ENCODE measurements at regions not wholly inside any gene's neighbourhood (a gene's known extent, or its start where the extent isn't known, plus 50 kb on each side); places are given as distances from the start of the nearest gene placed in this dataset.
A peak's percentile ranks its signal among the peaks of the same experiment; 100 is the strongest.

- Histone ChIP-seq H3K4me2 (ENCODE audit: insufficient read depth in 1 of 2, low read depth in 2 of 2, low read length in 2 of 2) (no peak overlapping the region), H2BK15ac (ENCODE audit: low read length) (no peak overlapping the region), H3K9ac (replicated peaks in 1 of 4; ENCODE audit: extremely low read depth in 1 of 4, low read depth in 3 of 4, low read length in 3 of 4) (no peak overlapping the region), H3K9me3 (ENCODE audit: insufficient read depth in 2 of 2, low read depth in 1 of 2, low read length in 1 of 2) (no peaks in the 10 kb centered on the region; a peak in 1 of 4 replicates), H3K14ac (ENCODE audit: insufficient read length) (no peak overlapping the region), H3K36me3 (ENCODE audit: control insufficient read depth in 2 of 4, insufficient read depth in 4 of 4, low read length in 3 of 4) (no peaks in the 10 kb centered on the region), H3K56ac (replicated peaks; ENCODE audit: insufficient read length, low read depth, low read length) (no peak overlapping the region), H2BK12ac (ENCODE audit: low read depth, low read length) (no peak overlapping the region), H3K23ac (ENCODE audit: insufficient read length) (no peak overlapping the region), H3K4me1 (replicated peaks in 1 of 4; ENCODE audit: control insufficient read depth in 3 of 4, insufficient read depth in 4 of 4, low read length in 3 of 4) (no peaks in the 10 kb centered on the region), H3K23me2 (ENCODE audit: low read depth, low read length) (no peaks in the 10 kb centered on the region), H2BK5ac (ENCODE audit: low read depth, low read length) (no peak overlapping the region), H3K4ac (replicated peaks; ENCODE audit: insufficient read length, low read depth, low read length) (no peak overlapping the region), H3K18ac (ENCODE audit: extremely low read depth, low read length) (no peak overlapping the region), H3K79me2 (ENCODE audit: control insufficient read depth in 1 of 2, insufficient read depth in 2 of 2, low read length in 2 of 2) (no peaks in the 10 kb centered on the region), H3K27me3 (replicated peaks in 1 of 4; ENCODE audit: control insufficient read depth in 3 of 4, extremely low read depth in 1 of 4, insufficient read depth in 3 of 4, low read length in 3 of 4) (peaks cover 0 to 1% (median 0%) of the 10 kb centered on the region in 4 experiments; a peak in 2 of 7 replicates), H4K91ac (replicated peaks; ENCODE audit: insufficient read length, low read length) (no peak overlapping the region), H3K79me1 (ENCODE audit: low read depth, low read length) (no peaks in the 10 kb centered on the region), H4K20me1 (replicated peaks in 1 of 2; ENCODE audit: control insufficient read depth in 1 of 2, insufficient read depth in 2 of 2, low read length in 2 of 2) (no peaks in the 10 kb centered on the region), H3K4me3 (ENCODE audit: extremely low read depth in 1 of 4, insufficient read depth in 2 of 4, low read depth in 3 of 4, low read length in 4 of 4) (no peak overlapping the region), H4K8ac (ENCODE audit: extremely low read depth, insufficient read depth, low read length) (no peak overlapping the region), H3K27ac (ENCODE audit: low read depth, low read length) (no peak overlapping the region), H2BK120ac (replicated peaks; ENCODE audit: low read depth, low read length) (no peak overlapping the region), H4K5ac (ENCODE audit: insufficient read length, low read depth, low read length) (no peak overlapping the region), H2AK5ac (ENCODE audit: low read depth, low read length) (no peak overlapping the region), H2AFZ (ENCODE audit: low read length) (0 out of 2 replicates have a peak overlapping the region, but pooled peaks have one; percentile 38), H2BK20ac (ENCODE audit: low read length) (no peak overlapping the region)
- CTCF ChIA-PET (ENCODE audit: partially characterized antibody), result interaction anchor here (0.8 kb wide), 1 partner anchor 358 kb away, joined by 3 read pairs; no protein-coding TSS in a partner anchor
- DNase-seq (ENCODE audit: low read depth in 1 of 2, low spot score in 2 of 2) (no peak), FAIRE-seq (no peak)
- 89% methylated on average over 3 of the region's 3 CpGs; no CpG with 5 or more reads in 1 of the 2 experiments for WGBS, 2 experiments (ENCODE audit: extremely low coverage in 1 of 2, insufficient coverage in 1 of 2, insufficient read length in 1 of 2, insufficient replicate concordance in 2 of 2, low coverage in 1 of 2, low lambda C conversion rate in 2 of 2, missing lambda C conversion rate in 1 of 2)
- POLR2A ChIA-PET (ENCODE audit: partially characterized antibody), result no interaction called here
- TF ChIP-seq ZNF274 (IDR thresholded peaks at IDR 0.05; ENCODE audit: borderline replicate concordance, extremely low read depth, low read length), result no peak
- TF ChIP-seq SAP30 (IDR thresholded peaks at IDR 0.05; ENCODE audit: insufficient read depth, insufficient replicate concordance, low read length), result no peak
- no peak for TF ChIP-seq BRCA1 (IDR thresholded peaks at IDR 0.05; ENCODE audit: low read depth, low read length)
- no peak for TF ChIP-seq YY1 (IDR thresholded peaks at IDR 0.05; ENCODE audit: low read depth, low read length)
- TF ChIP-seq SP2 (IDR thresholded peaks at IDR 0.05; ENCODE audit: low read length), result no peak
- no peak for TF ChIP-seq TBP (IDR thresholded peaks at IDR 0.05; ENCODE audit: low read depth, low read length)
- no peak for TF ChIP-seq CBX8 (IDR thresholded peaks at IDR 0.05; ENCODE audit: borderline replicate concordance, low read depth, low read length)
- no peak for TF ChIP-seq POLR2AphosphoS5 (IDR thresholded peaks at IDR 0.05; ENCODE audit: low read depth, low read length)
- TF ChIP-seq ASH2L (IDR thresholded peaks at IDR 0.05; ENCODE audit: low read length), result no peak
- no peak for TF ChIP-seq TEAD4 (IDR thresholded peaks at IDR 0.05; ENCODE audit: low read depth, low read length)
- TF ChIP-seq POU5F1 (IDR thresholded peaks at IDR 0.05; ENCODE audit: low read depth, low read length), result no peak
- TF ChIP-seq TAF7 (optimal IDR thresholded peaks at IDR 0.05; ENCODE audit: borderline replicate concordance, low read depth, low read length), result no peak
- TF ChIP-seq TAF1 (IDR thresholded peaks at IDR 0.05; ENCODE audit: low read depth, low read length), result no peak
- no peak for TF ChIP-seq RFX5 (IDR thresholded peaks at IDR 0.05; ENCODE audit: borderline replicate concordance, low read depth, low read length)
- TF ChIP-seq EGR1 (IDR thresholded peaks at IDR 0.05; ENCODE audit: borderline replicate concordance, low read depth, low read length), result no peak
- no peak for TF ChIP-seq ATF3 (IDR thresholded peaks at IDR 0.05; ENCODE audit: insufficient read depth, low read depth, low read length)
Observed at GRCh38 chr6:19382676-19383075, 454.5 kb upstream of the ID4 start.

Measured in H1 (cell line).